Pons (tissue), 1 donor: ENCODE measurements at regions not wholly inside any gene's neighbourhood (a gene's known extent, or its start where the extent isn't known, plus 50 kb on each side); places are given as distances from the start of the nearest gene placed in this dataset.
"Not testable (repeated sequence)": the region's sequence is repeated elsewhere in the genome, so short reads cannot be mapped to it uniquely, and the experiment has no call there.

Experiments
- DNase-seq: peaks from one replicate; pipeline ENCODE4 v3.0.0-alpha.2; 2016; ENCODE audit warnings: low spot score

GRCh38 chr12:46619474-46619873, 206.3 kb downstream of the SLC38A4 start:
- DNase-seq = not testable (repeated sequence)

GRCh38 chr12:46617737-46618136, 208.1 kb downstream of the SLC38A4 start:
- DNase-seq = not testable (repeated sequence)

DNA sequence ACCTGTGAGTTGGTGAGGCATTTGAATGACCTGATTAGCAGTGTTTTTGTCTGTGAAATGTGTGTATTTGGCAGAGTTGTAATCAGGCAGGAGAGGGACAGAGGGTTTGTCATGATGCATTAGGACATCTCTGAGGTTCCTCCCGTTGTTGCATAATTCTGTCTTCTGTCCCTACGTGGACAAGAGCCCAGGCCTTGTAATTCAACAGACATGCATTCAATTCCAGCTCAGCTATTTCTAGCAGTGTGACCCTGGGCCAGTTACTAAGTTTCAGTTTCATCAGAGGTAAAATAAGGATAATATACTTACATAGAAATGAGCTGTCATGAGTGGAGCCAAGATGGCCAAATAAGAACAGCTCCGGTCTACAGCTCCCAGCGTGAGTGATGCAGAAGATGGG, 208.6 kb downstream of the SLC38A4 start:
- no peak for DNase-seq

GRCh38 chr12:46610754-46611153, 215.0 kb downstream of the SLC38A4 start:
- no peak for DNase-seq

DNA sequence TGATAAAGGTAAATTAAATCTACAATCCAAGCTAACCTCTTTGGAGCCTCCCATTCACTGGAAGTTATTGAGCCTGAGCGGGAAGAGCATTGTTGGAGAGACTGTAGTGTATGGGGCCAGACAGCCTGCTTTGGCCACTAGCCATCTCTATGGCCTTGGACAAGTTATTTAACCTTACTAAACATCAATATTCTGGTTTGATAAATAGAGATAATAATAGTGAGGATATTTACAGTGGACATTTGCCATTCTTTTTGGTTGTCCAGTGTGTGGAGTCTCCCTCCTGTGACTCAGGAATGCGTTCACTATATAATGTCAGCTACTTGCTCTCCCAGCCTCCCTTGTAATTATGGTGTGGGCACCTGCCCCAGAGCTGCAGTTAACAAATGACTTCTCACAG, 216.1 kb downstream of the SLC38A4 start:
- DNase-seq = no peak

DNA sequence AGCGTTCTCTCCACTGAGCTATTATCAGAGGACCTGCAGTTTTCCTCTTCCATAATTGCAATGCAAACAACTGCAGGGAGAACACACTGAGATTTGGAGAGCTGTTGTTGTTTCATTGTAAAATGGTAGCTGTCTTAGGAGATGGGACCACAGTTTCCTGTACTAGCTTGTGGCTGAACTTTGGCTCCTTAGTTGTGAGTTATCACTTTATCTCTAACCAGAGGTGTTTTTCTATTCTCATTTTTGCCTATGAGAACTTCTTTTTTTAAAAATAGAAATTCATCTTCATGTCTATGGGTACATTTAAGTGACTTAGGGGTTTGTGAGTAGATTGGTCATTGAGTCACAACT, 216.5 kb downstream of the SLC38A4 start:
- DNase-seq = no peak

DNA sequence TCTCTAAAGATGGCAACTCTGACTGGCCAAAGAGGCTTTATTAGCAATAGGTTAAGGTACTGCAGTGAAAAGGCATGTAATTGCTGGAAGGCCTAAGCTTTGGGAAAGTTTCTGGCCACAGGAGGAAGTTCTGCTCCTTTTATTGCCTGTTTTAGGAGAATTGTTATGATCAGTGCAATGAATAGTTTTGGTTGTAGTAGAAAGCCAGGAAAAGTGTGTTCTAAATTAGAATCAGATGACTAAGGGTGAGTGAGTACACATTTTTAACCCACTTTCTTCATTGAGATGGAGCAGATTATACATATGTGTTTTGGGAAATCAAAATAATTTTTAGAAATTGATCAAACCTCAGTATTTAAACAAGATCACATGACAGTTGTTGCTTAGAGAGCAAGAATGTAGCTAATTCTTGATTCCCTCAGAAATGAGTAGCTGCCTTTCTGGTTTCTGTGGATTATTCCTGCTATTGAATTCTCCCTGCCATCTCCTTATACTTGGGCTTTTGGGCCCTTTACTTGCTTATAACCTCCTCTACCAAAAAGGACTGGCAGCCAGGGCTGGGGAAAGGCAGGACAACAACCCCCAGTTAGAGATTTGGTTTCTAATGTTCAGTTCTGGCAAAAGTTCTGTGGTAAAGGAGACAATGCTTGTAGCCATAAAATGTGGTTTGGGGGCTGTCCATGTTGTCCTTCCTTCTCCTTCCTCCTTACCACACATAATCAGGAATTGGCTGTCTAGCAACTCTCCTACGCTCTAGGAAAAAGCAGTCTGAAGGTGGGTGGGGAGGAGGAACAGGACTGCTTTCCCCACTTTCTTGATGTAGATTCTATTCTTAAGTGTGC, 217.1 kb downstream of the SLC38A4 start:
- DNase-seq = no peak

DNA sequence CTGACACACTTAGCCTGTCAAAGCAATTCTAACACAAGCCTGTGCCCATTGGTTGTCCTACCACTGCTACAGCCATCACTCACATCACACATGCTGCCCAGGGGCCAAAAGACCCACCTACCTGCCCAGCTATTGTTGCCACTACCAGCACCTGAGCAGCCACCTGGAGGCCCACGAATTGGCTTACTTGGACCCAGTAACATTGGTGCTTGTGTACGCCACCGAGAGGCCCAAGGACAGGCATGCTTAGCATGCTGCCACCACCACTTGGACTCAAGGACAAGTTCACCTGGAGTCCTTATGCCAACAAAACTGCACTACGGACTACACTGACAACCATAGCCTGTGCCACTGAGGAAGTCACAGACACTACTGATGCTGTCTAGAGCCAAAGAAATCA, 221.1 kb downstream of the SLC38A4 start:
- DNase-seq = no peak

DNA sequence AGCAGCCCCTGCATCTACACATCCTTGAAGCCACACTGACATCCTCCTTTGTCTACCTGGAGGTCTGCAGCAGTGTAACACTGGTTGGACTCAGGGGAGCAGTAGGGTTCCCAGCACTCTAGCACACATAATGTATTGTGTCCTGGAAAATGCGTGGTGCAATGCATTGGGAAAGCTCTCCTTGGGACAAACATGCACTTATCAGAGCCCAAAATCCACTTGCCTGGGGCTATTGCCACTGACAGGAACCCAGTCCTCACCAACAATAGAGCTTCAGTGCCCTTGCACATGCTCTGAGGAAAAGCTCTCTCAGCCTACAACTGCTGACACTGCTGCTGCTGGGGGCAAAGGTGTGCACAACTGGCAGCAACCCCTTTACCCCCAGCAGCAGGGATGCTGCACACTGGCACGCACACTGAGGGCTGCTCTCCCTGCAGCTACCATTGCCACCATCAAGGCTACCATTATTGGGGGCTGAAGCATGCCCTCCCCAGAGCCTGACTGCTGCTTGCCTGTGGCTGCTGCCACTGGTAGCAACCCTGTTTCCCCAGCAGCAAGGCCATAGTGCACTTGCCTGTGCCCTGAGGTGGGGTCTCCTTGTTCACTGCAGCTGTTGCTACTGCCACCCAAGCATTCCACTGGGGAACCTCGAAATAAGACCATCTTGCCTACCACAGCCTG, 221.9 kb downstream of the SLC38A4 start:
- DNase-seq = no peak

DNA sequence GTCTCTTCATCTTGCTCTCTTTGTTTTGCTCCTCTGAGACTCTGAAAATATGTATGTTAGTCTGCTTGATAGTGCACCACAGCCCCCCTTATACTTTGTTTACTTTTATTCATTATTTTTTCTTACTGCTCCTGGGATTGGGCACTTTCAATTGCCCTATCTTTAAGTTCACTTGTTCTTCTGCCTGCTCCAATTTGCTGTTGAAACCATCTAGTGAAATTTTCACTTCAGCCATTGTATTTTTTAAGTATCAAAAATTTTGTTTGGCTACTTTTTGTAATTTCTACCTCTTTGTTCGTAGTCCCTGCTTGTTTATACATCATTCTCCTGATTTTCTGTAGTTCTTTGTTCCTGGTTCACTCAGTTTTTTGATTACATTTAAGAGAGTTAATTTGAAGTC, 223.3 kb downstream of the SLC38A4 start:
- no peak for DNase-seq

DNA sequence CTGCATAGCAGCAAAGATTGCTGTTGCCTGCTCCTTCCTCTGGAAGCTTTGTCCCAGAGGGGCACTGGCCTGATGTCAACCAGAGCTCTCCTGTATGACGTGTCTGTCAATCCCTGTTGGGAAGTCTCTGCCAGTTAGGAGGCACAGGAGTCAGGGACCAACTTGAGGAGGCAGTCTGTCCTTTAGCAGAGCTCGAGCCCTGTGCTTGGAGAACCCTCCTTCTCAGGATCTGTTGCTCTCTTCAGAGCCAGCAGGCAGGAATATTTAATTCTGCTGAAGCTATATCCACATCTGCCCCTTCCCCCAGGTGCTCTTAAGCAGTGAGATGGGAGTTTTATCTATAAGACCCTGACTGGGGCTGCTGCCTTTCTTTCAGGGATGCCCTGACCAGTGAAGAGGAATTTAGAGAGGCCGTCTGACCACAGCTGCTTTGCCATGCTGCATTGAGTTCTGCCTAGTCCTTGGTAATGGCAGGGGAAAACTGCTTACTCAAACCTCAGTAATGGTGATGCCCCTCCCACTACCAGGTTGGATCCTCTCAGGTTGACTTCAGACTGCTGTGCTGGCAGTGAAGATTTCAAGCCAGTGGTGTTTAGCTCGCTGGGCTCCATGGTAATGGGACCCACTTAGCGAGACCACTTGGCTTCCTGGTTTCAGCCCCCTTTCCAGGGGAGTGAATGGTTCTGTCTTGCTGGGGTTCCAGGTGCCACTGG, 218.6 kb upstream of the SLC38A2 start:
- no peak for DNase-seq

GRCh38 chr12:46585854-46586621, 213.5 kb upstream of the SLC38A2 start:
- no peak for DNase-seq

DNA sequence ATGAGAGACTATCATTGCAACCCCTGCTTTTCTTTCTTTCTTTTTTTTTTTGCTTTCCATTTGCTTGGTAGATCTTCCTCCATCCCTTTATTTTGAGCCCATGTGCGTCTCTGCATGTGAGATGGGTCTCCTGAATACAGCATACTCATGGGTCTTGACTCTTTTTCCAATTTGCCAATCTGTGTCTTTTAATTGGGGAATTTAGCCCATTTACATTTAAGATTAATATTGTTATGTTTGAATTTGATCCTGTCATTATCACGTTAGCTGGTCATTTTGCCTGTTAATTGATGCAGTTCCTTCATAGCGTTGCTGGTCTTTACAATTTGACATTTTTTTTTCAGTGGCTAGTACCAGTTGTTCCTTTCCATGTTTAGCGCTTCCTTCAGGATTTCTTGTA, 211.5 kb upstream of the SLC38A2 start:
- not testable (repeated sequence) for DNase-seq

GRCh38 chr12:46581990-46582389, 209.4 kb upstream of the SLC38A2 start:
- DNase-seq = not testable (repeated sequence)

DNA sequence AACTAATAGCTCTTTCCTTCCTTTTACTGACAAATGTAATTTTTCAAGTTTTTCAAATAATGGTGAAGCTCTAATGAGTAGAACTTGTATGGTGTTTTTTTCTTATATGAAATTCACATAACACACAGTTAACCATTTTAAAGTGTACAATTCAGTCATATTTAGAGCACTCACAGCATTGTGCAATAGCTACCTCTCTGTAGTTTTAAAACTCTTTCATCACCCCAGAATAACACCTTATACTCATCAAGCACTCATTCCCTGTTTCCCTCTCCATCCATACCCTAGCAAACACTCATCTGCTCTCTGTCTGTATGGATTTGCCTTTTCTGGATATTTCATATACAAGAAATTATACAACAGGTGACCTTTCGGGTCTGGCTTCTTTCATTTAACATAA, 207.9 kb upstream of the SLC38A2 start:
- no peak for DNase-seq

DNA sequence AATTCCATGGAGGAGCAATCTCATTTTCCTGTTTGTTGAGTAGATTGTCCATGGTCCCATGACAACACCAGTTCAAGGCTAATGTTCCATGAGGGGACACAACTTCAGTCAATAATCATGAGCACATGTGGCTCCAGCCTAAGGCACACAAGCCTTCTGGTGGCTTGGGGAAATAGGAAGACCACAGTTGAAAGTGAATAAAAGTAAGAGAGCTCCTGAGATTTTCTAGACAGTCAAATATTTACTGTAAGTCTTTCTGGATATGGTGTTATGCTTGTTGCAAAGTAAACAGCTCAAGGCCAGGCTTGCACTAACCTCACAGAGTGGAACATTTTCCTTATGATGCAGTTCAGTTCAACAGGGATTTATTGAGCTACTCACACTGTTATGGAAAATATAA, 206.9 kb upstream of the SLC38A2 start:
- no peak for DNase-seq

GRCh38 chr12:46578190-46578982, 205.8 kb upstream of the SLC38A2 start:
- no peak for DNase-seq

- no peak for DNase-seq
Observed at GRCh38 chr12:46577063-46577776, 204.6 kb upstream of the SLC38A2 start.

DNA sequence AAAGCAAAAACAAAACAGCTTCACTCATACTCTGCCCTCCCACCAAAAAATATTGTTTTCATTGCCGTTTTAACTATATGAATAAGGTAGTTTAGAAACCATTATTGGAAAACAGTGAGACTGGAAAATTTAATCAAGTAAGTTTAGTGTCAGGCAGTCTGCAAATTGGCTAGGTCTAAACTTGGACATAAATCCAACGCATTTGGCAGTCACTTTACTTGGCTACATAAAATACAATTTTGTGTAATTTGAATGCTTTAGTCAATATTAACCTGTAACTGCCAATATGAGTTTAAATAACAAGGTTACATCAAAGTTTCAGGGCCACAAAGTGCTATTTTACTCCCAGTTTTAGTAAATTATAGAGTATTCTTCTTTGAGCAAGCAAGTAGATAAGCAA, 202.3 kb upstream of the SLC38A2 start:
- DNase-seq = no peak

DNA sequence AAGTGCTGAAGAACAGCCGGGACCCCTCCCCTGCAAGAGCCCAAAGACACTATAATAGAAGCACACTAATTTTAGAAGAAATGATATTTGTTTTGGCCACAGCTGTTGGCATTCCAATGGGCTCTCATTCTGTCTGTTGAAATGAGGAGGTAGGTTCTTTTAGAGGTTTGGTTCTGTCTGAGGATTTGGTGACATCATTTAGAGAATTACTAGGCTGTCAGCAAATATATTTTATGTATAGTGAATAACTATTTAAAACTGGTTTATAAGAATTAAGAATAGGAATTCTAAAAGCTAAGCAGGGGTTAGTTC, 200.7 kb upstream of the SLC38A2 start:
- no peak for DNase-seq
